MCF 10A (cell line): ENCODE measurements at regions not wholly inside any gene's neighbourhood (a gene's known extent, or its start where the extent isn't known, plus 50 kb on each side); places are given as distances from the start of the nearest gene placed in this dataset.
"Not testable (repeated sequence)": the region's sequence is repeated elsewhere in the genome, so short reads cannot be mapped to it uniquely, and the experiment has no call there.

Experiments
- BruUV-seq: library from RNA; stranded (reverse); fragments of 400-500 nt; replicated peaks from 2 replicates; lab custom pipeline; 2021; lab: Mats Ljungman, UMichigan
- CTCF ChIA-PET: fragments of 300-600 bp; sonication (Branson Sonifier 250); formaldehyde crosslinking; extraction: SDS; loops from one replicate; lab custom pipeline; 2021; ENCODE audit warnings: antibody characterized with exemption, inconsistent platforms; lab: Yijun Ruan, JAX
- POLR2A ChIA-PET: fragments of 300-600, 350-650 bp; sonication (Branson Sonifier 250); formaldehyde crosslinking; extraction: SDS; loops from one replicate; lab custom pipeline; 2020; ENCODE audit warnings: antibody characterized with exemption, inconsistent platforms; lab: Yijun Ruan, JAX
- DNase-seq: peaks from one replicate; pipeline ENCODE4 v3.0.0-alpha.2; 2018; ENCODE audit not compliant: unreplicated experiment
- H3K27ac Mint-ChIP-seq: one replicate; pipeline ENCODE4 v1.8.0; 2022; ENCODE audit warnings: mild to moderate bottlenecking, low read depth, mixed read lengths; ENCODE audit not compliant: unreplicated experiment
- H3K27me3 Mint-ChIP-seq: one replicate; pipeline ENCODE4 v1.8.0; 2022; ENCODE audit warnings: mixed read lengths; ENCODE audit not compliant: insufficient read depth, unreplicated experiment
- H3K36me3 Mint-ChIP-seq: one replicate; pipeline ENCODE4 v1.8.0; 2022; ENCODE audit warnings: mild to moderate bottlenecking, moderate library complexity, mixed read lengths; ENCODE audit not compliant: insufficient read depth, unreplicated experiment
- H3K4me1 Mint-ChIP-seq: one replicate; pipeline ENCODE4 v1.8.0; 2022; ENCODE audit warnings: mixed read lengths; ENCODE audit not compliant: insufficient read depth, unreplicated experiment
- H3K4me3 Mint-ChIP-seq: one replicate; pipeline ENCODE4 v1.8.0; 2022; ENCODE audit warnings: mild to moderate bottlenecking, moderate library complexity, mixed read lengths; ENCODE audit not compliant: unreplicated experiment
- H3K9me3 Mint-ChIP-seq: one replicate; pipeline ENCODE4 v1.8.0; 2022; ENCODE audit warnings: mixed read lengths; ENCODE audit not compliant: unreplicated experiment
- intact Hi-C: fragments of 100-400 bp; cut with micrococcal nuclease; formaldehyde crosslinking; loops from 2 replicates; pipeline ENCODE4 v1.14.1; 2022
- TF ChIP-seq, protein P1 (sequence below): fragments of 200-600 bp; IDR thresholded peaks from one replicate; pipeline ENCODE4 v1.8.0; 2022; ENCODE audit warnings: antibody characterized with exemption, mild to moderate bottlenecking; ENCODE audit not compliant: unreplicated experiment

DNA sequence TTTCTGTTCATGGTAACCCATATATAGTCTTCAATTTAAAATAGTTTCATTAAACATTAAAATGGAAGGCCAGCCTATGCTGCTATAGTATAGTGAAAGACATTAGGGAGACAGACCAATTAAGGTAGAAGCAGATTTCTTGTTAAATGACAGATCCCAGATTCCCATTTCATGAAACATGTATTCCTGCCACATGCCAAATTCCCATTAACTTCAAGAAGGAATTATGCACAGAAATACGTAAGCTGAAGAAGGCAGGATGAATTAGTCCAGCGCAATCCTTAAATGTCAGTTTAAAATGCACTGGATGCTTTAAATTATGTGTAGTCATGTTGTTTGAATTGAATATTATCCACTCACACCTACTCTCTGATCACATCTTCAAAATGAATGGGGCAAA lies 424.9 kb downstream of the SH2D1A start:
- intact Hi-C loops: no loop called here
- CTCF ChIA-PET: no interaction called here

DNA sequence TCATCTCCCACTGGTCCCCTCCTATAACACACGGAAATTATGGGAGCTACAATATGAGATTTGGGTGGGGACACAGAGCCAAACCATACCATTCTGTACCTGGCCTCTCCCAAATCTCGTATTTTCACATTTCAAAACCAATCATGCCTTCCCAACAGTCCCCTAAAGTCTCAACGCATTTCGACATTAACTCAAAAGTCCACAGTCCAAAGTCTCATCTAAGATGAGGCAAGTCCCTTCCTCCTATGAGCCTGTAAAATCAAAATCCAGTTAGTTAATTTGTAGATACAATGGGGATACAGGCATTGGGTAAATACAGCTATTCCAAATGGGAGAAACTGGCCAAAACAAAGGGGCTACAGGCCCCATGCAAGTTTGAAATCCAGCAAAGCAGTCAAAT lies 441.9 kb downstream of the SH2D1A start:
- H3K27ac Mint-ChIP-seq, H3K9me3 Mint-ChIP-seq, intact Hi-C loops, H3K4me1 Mint-ChIP-seq, CTCF ChIA-PET, POLR2A ChIA-PET, DNase-seq, H3K36me3 Mint-ChIP-seq, H3K27me3 Mint-ChIP-seq, H3K4me3 Mint-ChIP-seq, BruUV-seq: not testable (repeated sequence)

More for the DNA sequence above, 424.9 kb downstream of the SH2D1A start:
- no peak for DNase-seq
- TF ChIP-seq, protein P1, sequence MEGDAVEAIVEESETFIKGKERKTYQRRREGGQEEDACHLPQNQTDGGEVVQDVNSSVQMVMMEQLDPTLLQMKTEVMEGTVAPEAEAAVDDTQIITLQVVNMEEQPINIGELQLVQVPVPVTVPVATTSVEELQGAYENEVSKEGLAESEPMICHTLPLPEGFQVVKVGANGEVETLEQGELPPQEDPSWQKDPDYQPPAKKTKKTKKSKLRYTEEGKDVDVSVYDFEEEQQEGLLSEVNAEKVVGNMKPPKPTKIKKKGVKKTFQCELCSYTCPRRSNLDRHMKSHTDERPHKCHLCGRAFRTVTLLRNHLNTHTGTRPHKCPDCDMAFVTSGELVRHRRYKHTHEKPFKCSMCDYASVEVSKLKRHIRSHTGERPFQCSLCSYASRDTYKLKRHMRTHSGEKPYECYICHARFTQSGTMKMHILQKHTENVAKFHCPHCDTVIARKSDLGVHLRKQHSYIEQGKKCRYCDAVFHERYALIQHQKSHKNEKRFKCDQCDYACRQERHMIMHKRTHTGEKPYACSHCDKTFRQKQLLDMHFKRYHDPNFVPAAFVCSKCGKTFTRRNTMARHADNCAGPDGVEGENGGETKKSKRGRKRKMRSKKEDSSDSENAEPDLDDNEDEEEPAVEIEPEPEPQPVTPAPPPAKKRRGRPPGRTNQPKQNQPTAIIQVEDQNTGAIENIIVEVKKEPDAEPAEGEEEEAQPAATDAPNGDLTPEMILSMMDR: no peak
- Mint-ChIP-seq H3K9me3 (peaks cover 10% of the 10 kb centered on the region), H3K36me3 (peaks cover 7% of the 10 kb centered on the region), H3K27me3 (no peaks in the 10 kb centered on the region), H3K27ac (no peak overlapping the region), H3K4me3 (no peak overlapping the region), H3K4me1 (no peaks in the 10 kb centered on the region)
- BruUV-seq: no TSS peak
- POLR2A ChIA-PET: no interaction called here

- H3K27me3 Mint-ChIP-seq, H3K9me3 Mint-ChIP-seq, DNase-seq, CTCF ChIA-PET, H3K4me1 Mint-ChIP-seq, H3K27ac Mint-ChIP-seq, BruUV-seq, H3K4me3 Mint-ChIP-seq, H3K36me3 Mint-ChIP-seq, POLR2A ChIA-PET, intact Hi-C loops: not testable (repeated sequence)
Measured at GRCh38 chrX:124789874-124790273, 443.5 kb downstream of the SH2D1A start.

- Mint-ChIP-seq H3K36me3 (no peaks in the 10 kb centered on the region), H3K27ac (no peak overlapping the region), H3K4me3 (no peak overlapping the region), H3K4me1 (no peaks in the 10 kb centered on the region), H3K9me3 (peaks cover 7% of the 10 kb centered on the region), H3K27me3 (no peaks in the 10 kb centered on the region)
- BruUV-seq: no TSS peak
- TF ChIP-seq, protein P1: no peak
- DNase-seq: no peak
- intact Hi-C loops: no loop called here
- ChIA-PET CTCF (no interaction called here), POLR2A (no interaction called here)
Measured at GRCh38 chrX:124791492-124792095, 445.2 kb downstream of the SH2D1A start.

GRCh38 chrX:124796989-124797388 lies 450.6 kb downstream of the SH2D1A start:
- no TSS peak for BruUV-seq
- peaks cover 15% of the 10 kb centered on the region for H3K9me3 Mint-ChIP-seq
- POLR2A ChIA-PET: no interaction called here

More at GRCh38 chrX:124796989-124797388, 450.6 kb downstream of the SH2D1A start:
- no peaks in the 10 kb centered on the region for H3K36me3 Mint-ChIP-seq
- H3K4me3 Mint-ChIP-seq: no peak overlapping the region
- DNase-seq: no peak
- TF ChIP-seq, protein P1: no peak
- intact Hi-C loops: no loop called here
- H3K27ac Mint-ChIP-seq: no peak overlapping the region
- no peaks in the 10 kb centered on the region for H3K27me3 Mint-ChIP-seq
- CTCF ChIA-PET: no interaction called here
- no peaks in the 10 kb centered on the region for H3K4me1 Mint-ChIP-seq
